GM13976 (cell line): ENCODE measurements at regions not wholly inside any gene's neighbourhood (a gene's known extent, or its start where the extent isn't known, plus 50 kb on each side); places are given as distances from the start of the nearest gene placed in this dataset.

Experiments used
- DNase-seq: peaks from one replicate; pipeline ENCODE4 v3.0.0; 2012; ENCODE audit warnings: low spot score
- in situ Hi-C: fragments of 300-500 bp; cut with MboI; formaldehyde crosslinking; loops from one replicate; pipeline ENCODE4 v1.12.0; 2022; ENCODE audit warnings: low sequenced_read_pairs, mixed read lengths, inconsistent platforms; ENCODE audit not compliant: unreplicated experiment
- TF ChIP-seq, protein P1 (sequence below): IDR thresholded peaks from 2 replicates; pipeline ENCODE4 v1.5.1; 2012; ENCODE audit warnings: borderline replicate concordance, mild to moderate bottlenecking; ENCODE audit not compliant: insufficient read depth; ENCODE audit errors: extremely low read depth, missing control alignments, control extremely low read depth

DNA sequence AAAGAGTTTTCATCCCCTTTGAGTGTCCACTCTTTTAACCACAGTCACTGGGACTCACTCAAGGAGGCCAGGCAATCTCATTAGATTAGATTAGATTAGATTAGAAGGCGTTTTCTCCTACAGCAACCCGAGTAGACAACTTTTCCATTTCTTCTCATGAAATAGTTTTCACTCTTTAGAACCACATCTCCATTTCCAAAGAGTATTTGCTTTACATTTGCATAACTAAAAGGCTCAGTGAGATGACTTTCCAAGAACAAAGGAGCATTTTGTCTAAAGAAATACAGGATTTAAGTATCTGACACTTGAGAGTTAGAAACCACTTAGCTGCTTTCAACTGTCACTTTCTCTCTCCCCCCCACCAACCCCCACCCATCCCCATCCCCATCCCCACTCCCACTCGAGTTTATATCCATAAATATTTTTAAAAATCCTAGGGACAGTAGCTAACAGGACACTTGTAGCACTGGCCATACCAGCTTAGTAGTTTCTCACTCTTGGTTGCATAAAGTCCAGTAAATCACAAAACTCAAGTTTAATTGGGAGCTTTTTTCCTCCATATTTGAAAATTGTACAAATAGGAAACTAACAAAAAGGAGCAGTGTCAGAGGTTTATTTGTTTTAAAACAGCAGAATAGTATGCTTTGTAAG lies 2202.9 kb upstream of the WWC1 start:
- in situ Hi-C loops: no loop called here
- TF ChIP-seq, protein P1, sequence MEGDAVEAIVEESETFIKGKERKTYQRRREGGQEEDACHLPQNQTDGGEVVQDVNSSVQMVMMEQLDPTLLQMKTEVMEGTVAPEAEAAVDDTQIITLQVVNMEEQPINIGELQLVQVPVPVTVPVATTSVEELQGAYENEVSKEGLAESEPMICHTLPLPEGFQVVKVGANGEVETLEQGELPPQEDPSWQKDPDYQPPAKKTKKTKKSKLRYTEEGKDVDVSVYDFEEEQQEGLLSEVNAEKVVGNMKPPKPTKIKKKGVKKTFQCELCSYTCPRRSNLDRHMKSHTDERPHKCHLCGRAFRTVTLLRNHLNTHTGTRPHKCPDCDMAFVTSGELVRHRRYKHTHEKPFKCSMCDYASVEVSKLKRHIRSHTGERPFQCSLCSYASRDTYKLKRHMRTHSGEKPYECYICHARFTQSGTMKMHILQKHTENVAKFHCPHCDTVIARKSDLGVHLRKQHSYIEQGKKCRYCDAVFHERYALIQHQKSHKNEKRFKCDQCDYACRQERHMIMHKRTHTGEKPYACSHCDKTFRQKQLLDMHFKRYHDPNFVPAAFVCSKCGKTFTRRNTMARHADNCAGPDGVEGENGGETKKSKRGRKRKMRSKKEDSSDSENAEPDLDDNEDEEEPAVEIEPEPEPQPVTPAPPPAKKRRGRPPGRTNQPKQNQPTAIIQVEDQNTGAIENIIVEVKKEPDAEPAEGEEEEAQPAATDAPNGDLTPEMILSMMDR: no peak
- no peak for DNase-seq

DNA sequence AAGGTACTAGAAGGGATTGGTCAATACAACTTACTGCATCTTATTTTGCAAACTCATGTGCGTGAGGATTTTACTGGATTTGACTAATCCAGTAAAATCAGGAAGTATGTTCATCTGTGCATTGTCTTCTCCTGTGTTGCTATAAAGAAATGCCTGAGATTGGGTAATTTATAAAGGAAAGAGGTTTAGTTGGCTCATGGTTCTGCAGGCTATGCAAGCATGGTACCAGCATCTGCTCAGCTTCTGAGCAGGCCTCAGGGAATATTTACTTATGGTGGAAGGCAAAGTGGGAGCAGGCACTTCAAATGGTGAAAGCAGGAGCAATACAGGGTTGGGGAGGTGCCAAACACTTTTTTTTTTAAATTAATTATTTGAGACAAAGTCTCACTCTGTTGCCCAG lies 2199.5 kb upstream of the WWC1 start:
- TF ChIP-seq, protein P1: no peak
- DNase-seq: no peak
- in situ Hi-C loops: no loop called here

DNA sequence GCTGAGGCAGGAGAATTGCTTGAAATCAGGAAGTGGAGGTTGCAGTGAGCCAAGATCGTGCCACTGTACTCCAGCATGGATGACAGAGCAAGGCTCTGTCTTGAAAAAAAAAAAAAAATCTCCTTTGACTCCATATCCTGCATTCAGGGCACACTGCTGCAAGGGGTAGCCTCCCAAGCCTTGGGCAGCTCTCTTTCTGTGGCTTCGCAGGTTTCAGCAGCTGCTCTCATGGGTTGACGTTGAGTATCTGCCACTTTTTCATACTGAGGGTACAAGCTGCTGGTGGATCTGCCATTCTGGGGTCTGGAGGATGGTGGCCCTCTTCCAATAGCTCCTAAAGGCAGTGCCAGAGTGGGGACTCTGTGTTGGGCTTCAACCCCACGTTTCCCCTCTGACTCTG lies 2198.1 kb upstream of the WWC1 start:
- TF ChIP-seq, protein P1: no peak
- in situ Hi-C loops: no loop called here
- no peak for DNase-seq

DNA sequence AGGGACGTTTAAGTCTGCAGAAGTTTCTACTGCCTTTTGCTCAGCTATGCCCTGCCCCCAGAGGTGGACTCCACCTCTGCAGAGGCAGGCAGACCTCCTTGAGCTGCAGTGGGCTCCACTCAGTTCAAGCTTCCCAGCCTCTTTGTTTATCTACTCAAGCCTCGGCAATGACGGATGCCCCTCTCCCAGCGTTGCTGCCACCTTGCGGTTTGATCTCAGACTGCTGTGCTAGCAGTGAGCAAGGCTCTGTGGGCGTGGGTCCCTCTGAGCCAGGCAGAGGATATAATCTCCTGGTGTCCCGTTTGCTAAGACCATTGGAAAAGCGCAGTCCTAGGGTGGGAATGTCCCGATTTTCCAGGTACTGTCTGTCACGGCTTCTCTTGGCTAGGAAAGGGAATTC lies 2188.5 kb upstream of the WWC1 start:
- TF ChIP-seq, protein P1: no peak
- no peak for DNase-seq
- in situ Hi-C loops: no loop called here

DNA sequence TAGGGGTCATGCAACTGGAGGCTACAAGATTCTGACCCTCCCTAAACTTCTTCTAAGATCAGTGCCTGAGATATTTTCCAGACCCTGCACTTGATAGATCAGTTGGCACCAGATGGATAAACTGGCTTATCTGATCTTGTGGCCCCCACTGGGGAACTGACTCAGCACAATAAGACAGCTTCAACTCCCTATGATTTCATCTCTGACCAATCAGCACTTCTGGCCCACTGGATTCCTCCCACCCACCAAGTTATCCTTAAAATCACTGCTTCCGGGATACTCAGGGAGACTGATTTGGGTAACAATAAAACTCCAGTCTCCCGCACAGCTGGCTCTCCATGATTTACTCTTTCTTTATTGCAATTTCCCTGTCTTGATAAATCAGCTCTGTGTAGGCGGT lies 2180.4 kb upstream of the WWC1 start:
- TF ChIP-seq, protein P1: no peak
- in situ Hi-C loops: no loop called here
- DNase-seq: no peak

DNA sequence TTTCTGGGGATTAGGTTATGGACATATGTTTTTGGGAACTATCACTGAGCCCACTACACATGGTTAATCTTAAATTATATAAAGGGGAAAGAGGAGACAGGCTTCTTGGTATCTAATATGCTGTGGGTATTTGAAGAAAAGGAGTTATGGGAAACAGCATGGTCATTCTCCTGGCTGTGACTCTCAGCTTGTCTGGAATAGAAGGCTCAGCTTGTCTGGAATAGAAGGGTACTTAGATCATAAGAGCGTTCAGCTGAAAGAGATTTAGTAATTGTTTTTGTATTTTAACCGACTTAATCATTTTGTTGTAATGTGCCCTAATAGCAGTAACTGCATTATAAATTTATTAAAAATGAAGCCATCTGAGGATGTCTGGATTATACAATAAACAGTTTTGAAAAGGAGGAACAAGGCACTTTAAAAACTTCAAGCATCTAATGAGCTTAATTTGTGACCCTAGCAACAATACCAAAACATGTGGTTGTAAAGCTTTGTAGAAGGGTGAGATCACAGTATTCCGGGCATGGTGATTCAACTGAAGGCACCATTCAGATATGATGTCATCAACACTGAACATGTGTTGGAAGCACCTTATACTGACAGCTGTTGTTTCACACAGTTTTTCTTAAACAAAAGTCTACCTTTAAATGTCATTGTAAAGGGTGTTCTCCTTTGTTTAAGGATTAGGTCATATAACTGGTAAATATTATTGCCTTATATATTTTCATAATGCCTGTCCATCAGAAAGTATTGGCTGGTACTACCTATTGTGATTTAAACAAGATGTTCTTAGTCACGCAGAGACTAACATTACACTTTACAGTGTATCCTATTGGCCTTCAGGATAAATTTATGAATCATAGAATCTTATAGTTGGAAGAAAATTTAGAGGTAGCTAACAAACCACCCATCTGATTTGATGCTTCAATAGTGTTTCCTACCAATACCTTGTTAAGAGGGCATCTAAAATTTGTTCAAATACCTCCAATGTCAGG lies 2174.1 kb upstream of the WWC1 start:
- in situ Hi-C loops: no loop called here
- DNase-seq: no peak
- TF ChIP-seq, protein P1: no peak
